SK-N-SH (cell line): ENCODE measurements at regions not wholly inside any gene's neighbourhood (a gene's known extent, or its start where the extent isn't known, plus 50 kb on each side); places are given as distances from the start of the nearest gene placed in this dataset.
"Not testable (repeated sequence)": the region's sequence is repeated elsewhere in the genome, so short reads cannot be mapped to it uniquely, and the experiment has no call there.

Source experiments
- CTCF ChIP-seq: fragments of 200-600 bp; sonication (generic); IDR thresholded peaks from 2 replicates; pipeline ENCODE4 v1.6.1; 2017; ENCODE audit warnings: antibody characterized with exemption, mild to moderate bottlenecking, moderate library complexity
- RAD21 ChIP-seq: IDR thresholded peaks from 2 replicates; pipeline ENCODE4 v1.6.1; 2012; ENCODE audit warnings: mild to moderate bottlenecking, low read length
- RXRA ChIP-seq: IDR thresholded peaks from 2 replicates; pipeline ENCODE4 v1.4.0; 2012; ENCODE audit warnings: low read depth, mild to moderate bottlenecking, borderline replicate concordance
- SIN3A ChIP-seq: IDR thresholded peaks from 2 replicates; pipeline ENCODE4 v1.6.1; 2012; ENCODE audit warnings: low read depth, mild to moderate bottlenecking, low read length, moderate library complexity, borderline replicate concordance

- not testable (repeated sequence) for TF ChIP-seq CTCF, SIN3A, RAD21, RXRA
Observed at GRCh38 chr9:17888964-17889363, 310.1 kb downstream of the SH3GL2 start.
